ENCODE measurements at regions not wholly inside any gene's neighbourhood (a gene's known extent, or its start where the extent isn't known, plus 50 kb on each side); places are given as distances from the start of the nearest gene placed in this dataset.

DNA sequence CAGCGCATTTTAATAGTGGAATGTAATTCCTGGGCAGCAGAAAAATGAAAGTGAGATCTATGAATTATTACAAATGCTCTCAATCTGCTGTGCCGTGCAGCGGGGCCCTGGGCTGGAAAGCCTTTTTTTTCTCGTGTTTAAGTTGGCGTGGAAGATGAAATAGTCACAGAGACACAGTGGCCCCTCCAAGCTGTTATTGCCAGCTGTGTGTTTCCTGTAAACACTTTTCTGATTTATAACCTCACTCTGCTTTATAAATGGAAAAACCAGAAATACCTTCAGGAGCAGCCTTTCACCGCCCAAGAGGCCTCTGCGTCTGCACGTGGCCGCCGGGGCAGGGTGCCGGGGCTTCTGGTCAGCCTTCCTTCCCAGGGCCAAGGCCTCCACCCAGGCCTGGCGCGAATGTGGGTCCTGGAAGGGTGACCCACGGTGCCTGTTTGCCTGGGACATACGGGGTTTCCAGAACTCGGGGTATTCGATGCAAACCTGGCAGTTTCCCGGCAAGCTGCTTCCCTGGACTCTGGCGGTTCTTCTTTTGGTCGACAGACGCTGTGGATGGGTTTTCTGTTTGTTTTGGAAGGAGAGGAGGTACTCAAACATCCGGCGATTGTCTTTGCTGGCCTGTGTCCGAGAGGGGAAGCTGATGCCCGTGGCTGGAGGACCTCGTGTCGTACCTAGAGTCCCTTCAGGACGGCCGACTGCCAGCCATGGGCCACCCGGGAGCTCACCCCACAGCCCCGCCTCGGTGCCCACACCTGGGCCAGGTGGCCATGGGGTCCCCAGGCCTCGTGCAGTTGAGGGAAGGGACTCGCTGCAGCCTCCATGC, 256.7 kb downstream of the PARP8 start:
- no peak overlapping the region for H2BK20ac ChIP-seq (ENCODE audit: low read length)
- 87% methylated on average over 28 of the region's 34 CpGs; no CpG with 5 or more reads in 1 of the 2 experiments for WGBS, 2 experiments (ENCODE audit: extremely low coverage in 1 of 2, insufficient coverage in 1 of 2, insufficient read length in 1 of 2, insufficient replicate concordance in 2 of 2, low coverage in 1 of 2, low lambda C conversion rate in 2 of 2, missing lambda C conversion rate in 1 of 2)
- TF ChIP-seq TCF12 (IDR thresholded peaks at IDR 0.05; ENCODE audit: low read depth, low read length) (no peak), SIX5 (IDR thresholded peaks at IDR 0.05; ENCODE audit: low read depth, low read length) (no peak), KDM4A (IDR thresholded peaks at IDR 0.05; ENCODE audit: low read depth, low read length, severe bottlenecking) (no peak), EZH2 (IDR thresholded peaks at IDR 0.05; ENCODE audit: low read depth, low read length, severe bottlenecking) (no peak), POU5F1 (IDR thresholded peaks at IDR 0.05; ENCODE audit: low read depth, low read length) (no peak), CEBPB (IDR thresholded peaks at IDR 0.05; ENCODE audit: low read depth, low read length) (no peak), EGR1 (IDR thresholded peaks at IDR 0.05; ENCODE audit: borderline replicate concordance, low read depth, low read length) (no peak), RXRA (IDR thresholded peaks at IDR 0.05; ENCODE audit: insufficient read depth, low read depth, low read length) (no peak), KDM5A (IDR thresholded peaks at IDR 0.05; ENCODE audit: low read length) (no peak), KDM1A (IDR thresholded peaks at IDR 0.05; ENCODE audit: borderline replicate concordance, low read length) (no peak), BACH1 (IDR thresholded peaks at IDR 0.05; ENCODE audit: low read length) (no peak), SP2 (IDR thresholded peaks at IDR 0.05; ENCODE audit: low read length) (no peak)
- TF ChIP-seq, protein P1, sequence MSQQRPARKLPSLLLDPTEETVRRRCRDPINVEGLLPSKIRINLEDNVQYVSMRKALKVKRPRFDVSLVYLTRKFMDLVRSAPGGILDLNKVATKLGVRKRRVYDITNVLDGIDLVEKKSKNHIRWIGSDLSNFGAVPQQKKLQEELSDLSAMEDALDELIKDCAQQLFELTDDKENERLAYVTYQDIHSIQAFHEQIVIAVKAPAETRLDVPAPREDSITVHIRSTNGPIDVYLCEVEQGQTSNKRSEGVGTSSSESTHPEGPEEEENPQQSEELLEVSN (IDR thresholded peaks at IDR 0.05) = no peak

More for the DNA sequence above, 256.7 kb downstream of the PARP8 start:
- no peaks in the 10 kb centered on the region for H3K79me2 ChIP-seq (ENCODE audit: control insufficient read depth in 1 of 2, insufficient read depth in 2 of 2, low read length in 2 of 2)
- no peak overlapping the region for H3K4ac ChIP-seq (replicated peaks; ENCODE audit: insufficient read length, low read depth, low read length)
- POLR2A ChIA-PET (ENCODE audit: partially characterized antibody) = no interaction called here
- no peaks in the 10 kb centered on the region; a peak in 1 of 8 replicates for H3K36me3 ChIP-seq (ENCODE audit: control insufficient read depth in 2 of 4, insufficient read depth in 4 of 4, low read length in 3 of 4)
- H3K9ac ChIP-seq (replicated peaks in 1 of 4; ENCODE audit: extremely low read depth in 1 of 4, low read depth in 3 of 4, low read length in 3 of 4) = no peak overlapping the region
- no peaks in the 10 kb centered on the region for H3K79me1 ChIP-seq (ENCODE audit: low read depth, low read length)
- no peak overlapping the region for H3K18ac ChIP-seq (ENCODE audit: extremely low read depth, low read length)
- H3K23ac ChIP-seq (ENCODE audit: insufficient read length) = no peak overlapping the region
- no peak overlapping the region for H3K14ac ChIP-seq (ENCODE audit: insufficient read length)
- H3K4me2 ChIP-seq (ENCODE audit: insufficient read depth in 1 of 2, low read depth in 2 of 2, low read length in 2 of 2) = no peak overlapping the region
- FAIRE-seq (no peak), DNase-seq (ENCODE audit: low read depth in 1 of 2, low spot score in 2 of 2) (no peak)
- no peaks in the 10 kb centered on the region for H3K23me2 ChIP-seq (ENCODE audit: low read depth, low read length)
- CTCF ChIA-PET (ENCODE audit: partially characterized antibody) = interaction anchor here (0.6 to 2.1 kb wide), 8 partner anchors 9 to 220 kb away, joined by 3 to 7 read pairs (median 3); no protein-coding TSS in a partner anchor
- no peak overlapping the region for H3K4me3 ChIP-seq (ENCODE audit: extremely low read depth in 1 of 4, insufficient read depth in 2 of 4, low read depth in 3 of 4, low read length in 4 of 4)
- peaks cover 0 to 2% (median 0%) of the 10 kb centered on the region in 4 experiments; a peak in 1 of 7 replicates for H3K4me1 ChIP-seq (replicated peaks in 1 of 4; ENCODE audit: control insufficient read depth in 3 of 4, insufficient read depth in 4 of 4, low read length in 3 of 4)
- H2AK5ac ChIP-seq (ENCODE audit: low read depth, low read length) = no peak overlapping the region
- no peaks in the 10 kb centered on the region for H3K9me3 ChIP-seq (ENCODE audit: insufficient read depth in 2 of 2, low read depth in 1 of 2, low read length in 1 of 2)
- no peak overlapping the region for H2BK15ac ChIP-seq (ENCODE audit: low read length)
- no peak overlapping the region for H2BK120ac ChIP-seq (replicated peaks; ENCODE audit: low read depth, low read length)
- H4K8ac ChIP-seq (ENCODE audit: extremely low read depth, insufficient read depth, low read length) = no peak overlapping the region
- no peak overlapping the region for H3K56ac ChIP-seq (replicated peaks; ENCODE audit: insufficient read length, low read depth, low read length)
- H3K27me3 ChIP-seq (replicated peaks in 1 of 4; ENCODE audit: control insufficient read depth in 3 of 4, extremely low read depth in 1 of 4, insufficient read depth in 3 of 4, low read length in 3 of 4) = no peaks in the 10 kb centered on the region
- H4K20me1 ChIP-seq (replicated peaks in 1 of 2; ENCODE audit: control insufficient read depth in 1 of 2, insufficient read depth in 2 of 2, low read length in 2 of 2) = no peaks in the 10 kb centered on the region
- no peak overlapping the region for H3K27ac ChIP-seq (ENCODE audit: low read depth, low read length)
- H2BK5ac ChIP-seq (ENCODE audit: low read depth, low read length) = no peak overlapping the region
- H4K91ac ChIP-seq (replicated peaks; ENCODE audit: insufficient read length, low read length) = no peak overlapping the region
- H2AFZ ChIP-seq (ENCODE audit: low read length) = no peak overlapping the region; the same call in 1 of the 2 replicates
- no peak overlapping the region for H4K5ac ChIP-seq (ENCODE audit: insufficient read length, low read depth, low read length)
- no peak overlapping the region for H2BK12ac ChIP-seq (ENCODE audit: low read depth, low read length)

All from H1 (cell line).